ENCODE measurements at regions not wholly inside any gene's neighbourhood (a gene's known extent, or its start where the extent isn't known, plus 50 kb on each side); places are given as distances from the start of the nearest gene placed in this dataset.

DNA sequence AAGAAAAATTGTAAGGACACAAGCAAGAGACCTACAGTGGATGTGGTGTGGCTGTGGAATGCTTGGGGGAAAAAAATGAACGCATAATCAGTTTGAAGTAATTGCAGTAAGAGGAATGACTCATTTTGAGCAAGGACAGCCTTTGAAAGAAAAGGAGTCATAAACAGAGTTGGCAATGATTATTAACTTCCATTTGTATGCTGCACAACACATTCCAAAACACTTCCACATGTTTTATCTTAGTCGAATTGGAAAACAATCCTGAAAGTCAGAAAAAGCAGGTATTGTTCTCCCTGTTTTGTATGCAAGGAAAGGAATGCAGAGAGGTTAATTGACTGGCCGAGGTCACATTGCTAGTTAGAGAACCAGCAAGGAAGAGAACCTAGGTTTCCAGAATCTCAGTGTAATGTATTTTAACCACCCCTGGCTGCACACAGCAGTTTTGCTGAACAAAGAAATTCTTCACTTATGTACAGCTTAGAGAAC, 630.0 kb upstream of the MIR17HG start:
- Histone ChIP-seq H3K27me3 (ENCODE audit: insufficient read depth, poor library complexity, severe bottlenecking) (no peaks in the 10 kb centered on the region), H3K4me3 (replicated peaks; ENCODE audit: insufficient read depth, low read length) (no peak overlapping the region), H3K27ac (replicated peaks) (no peak overlapping the region)
- TF ChIP-seq POLR2AphosphoS5 (IDR thresholded peaks at IDR 0.05; ENCODE audit: low read depth) (no peak), SPI1 (IDR thresholded peaks at IDR 0.05; ENCODE audit: borderline replicate concordance, low read depth) (no peak), GABPA (IDR thresholded peaks at IDR 0.05; ENCODE audit: low read depth) (no peak)
- TF ChIP-seq, protein P1, sequence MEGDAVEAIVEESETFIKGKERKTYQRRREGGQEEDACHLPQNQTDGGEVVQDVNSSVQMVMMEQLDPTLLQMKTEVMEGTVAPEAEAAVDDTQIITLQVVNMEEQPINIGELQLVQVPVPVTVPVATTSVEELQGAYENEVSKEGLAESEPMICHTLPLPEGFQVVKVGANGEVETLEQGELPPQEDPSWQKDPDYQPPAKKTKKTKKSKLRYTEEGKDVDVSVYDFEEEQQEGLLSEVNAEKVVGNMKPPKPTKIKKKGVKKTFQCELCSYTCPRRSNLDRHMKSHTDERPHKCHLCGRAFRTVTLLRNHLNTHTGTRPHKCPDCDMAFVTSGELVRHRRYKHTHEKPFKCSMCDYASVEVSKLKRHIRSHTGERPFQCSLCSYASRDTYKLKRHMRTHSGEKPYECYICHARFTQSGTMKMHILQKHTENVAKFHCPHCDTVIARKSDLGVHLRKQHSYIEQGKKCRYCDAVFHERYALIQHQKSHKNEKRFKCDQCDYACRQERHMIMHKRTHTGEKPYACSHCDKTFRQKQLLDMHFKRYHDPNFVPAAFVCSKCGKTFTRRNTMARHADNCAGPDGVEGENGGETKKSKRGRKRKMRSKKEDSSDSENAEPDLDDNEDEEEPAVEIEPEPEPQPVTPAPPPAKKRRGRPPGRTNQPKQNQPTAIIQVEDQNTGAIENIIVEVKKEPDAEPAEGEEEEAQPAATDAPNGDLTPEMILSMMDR (IDR thresholded peaks at IDR 0.05; ENCODE audit: insufficient read depth, low read length), result no peak
- TF ChIP-seq, protein P2, sequence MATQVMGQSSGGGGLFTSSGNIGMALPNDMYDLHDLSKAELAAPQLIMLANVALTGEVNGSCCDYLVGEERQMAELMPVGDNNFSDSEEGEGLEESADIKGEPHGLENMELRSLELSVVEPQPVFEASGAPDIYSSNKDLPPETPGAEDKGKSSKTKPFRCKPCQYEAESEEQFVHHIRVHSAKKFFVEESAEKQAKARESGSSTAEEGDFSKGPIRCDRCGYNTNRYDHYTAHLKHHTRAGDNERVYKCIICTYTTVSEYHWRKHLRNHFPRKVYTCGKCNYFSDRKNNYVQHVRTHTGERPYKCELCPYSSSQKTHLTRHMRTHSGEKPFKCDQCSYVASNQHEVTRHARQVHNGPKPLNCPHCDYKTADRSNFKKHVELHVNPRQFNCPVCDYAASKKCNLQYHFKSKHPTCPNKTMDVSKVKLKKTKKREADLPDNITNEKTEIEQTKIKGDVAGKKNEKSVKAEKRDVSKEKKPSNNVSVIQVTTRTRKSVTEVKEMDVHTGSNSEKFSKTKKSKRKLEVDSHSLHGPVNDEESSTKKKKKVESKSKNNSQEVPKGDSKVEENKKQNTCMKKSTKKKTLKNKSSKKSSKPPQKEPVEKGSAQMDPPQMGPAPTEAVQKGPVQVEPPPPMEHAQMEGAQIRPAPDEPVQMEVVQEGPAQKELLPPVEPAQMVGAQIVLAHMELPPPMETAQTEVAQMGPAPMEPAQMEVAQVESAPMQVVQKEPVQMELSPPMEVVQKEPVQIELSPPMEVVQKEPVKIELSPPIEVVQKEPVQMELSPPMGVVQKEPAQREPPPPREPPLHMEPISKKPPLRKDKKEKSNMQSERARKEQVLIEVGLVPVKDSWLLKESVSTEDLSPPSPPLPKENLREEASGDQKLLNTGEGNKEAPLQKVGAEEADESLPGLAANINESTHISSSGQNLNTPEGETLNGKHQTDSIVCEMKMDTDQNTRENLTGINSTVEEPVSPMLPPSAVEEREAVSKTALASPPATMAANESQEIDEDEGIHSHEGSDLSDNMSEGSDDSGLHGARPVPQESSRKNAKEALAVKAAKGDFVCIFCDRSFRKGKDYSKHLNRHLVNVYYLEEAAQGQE (IDR thresholded peaks at IDR 0.05; ENCODE audit: insufficient replicate concordance, low read depth), result no peak
- DNase-seq (ENCODE audit: low read depth in 1 of 2, low spot score in 1 of 2), result no peak

DNA sequence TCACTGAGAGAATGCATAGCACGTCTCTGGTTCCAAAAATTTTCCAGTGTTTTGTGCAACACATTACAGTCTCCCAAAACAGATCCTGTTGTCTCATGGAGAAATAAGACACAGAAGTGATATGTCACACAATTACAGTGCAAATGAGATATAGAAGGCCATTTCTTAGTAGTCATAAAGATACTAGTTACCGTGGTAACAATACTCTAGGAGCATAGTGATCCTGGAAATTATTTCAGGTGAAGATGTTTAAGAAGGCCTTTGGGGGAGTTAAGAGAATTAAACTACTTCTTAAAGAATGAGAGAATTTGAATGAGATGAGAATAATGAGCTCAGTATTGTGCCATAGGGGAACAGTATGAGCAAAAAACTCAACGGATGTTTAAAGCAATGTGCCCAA, 628.0 kb upstream of the MIR17HG start:
- H3K4me3 ChIP-seq (replicated peaks; ENCODE audit: insufficient read depth, low read length), result no peak overlapping the region
- H3K27me3 ChIP-seq (ENCODE audit: insufficient read depth, poor library complexity, severe bottlenecking), result no peaks in the 10 kb centered on the region
- no peak for DNase-seq (ENCODE audit: low read depth in 1 of 2, low spot score in 1 of 2)
- H3K27ac ChIP-seq (replicated peaks), result no peak overlapping the region
- TF ChIP-seq, protein P1 (IDR thresholded peaks at IDR 0.05; ENCODE audit: insufficient read depth, low read length), result no peak
- TF ChIP-seq, protein P2 (IDR thresholded peaks at IDR 0.05; ENCODE audit: insufficient replicate concordance, low read depth), result no peak
- no peak for TF ChIP-seq POLR2AphosphoS5 (IDR thresholded peaks at IDR 0.05; ENCODE audit: low read depth)
- TF ChIP-seq SPI1 (IDR thresholded peaks at IDR 0.05; ENCODE audit: borderline replicate concordance, low read depth), result no peak
- TF ChIP-seq GABPA (IDR thresholded peaks at IDR 0.05; ENCODE audit: low read depth), result no peak

DNA sequence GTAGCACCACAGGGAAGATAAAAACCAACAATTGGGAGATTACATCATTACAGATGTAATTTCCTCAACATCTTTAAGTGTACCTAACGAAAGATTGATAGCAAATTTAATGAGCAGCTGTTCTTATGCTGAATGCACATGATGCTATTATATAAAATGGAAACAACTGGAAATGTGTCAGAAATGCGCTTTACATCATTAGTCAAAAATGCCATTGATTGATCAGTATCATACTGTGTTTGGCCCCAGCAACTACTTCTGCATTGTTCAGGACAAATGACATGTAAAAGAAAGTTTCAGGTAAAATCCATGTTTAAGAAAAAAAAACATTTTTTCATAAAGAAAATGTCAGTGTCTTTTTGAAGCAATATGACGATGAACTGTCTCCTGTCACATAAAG, 625.5 kb upstream of the MIR17HG start:
- H3K27me3 ChIP-seq (ENCODE audit: insufficient read depth, poor library complexity, severe bottlenecking), result no peaks in the 10 kb centered on the region
- no peak overlapping the region for H3K27ac ChIP-seq (replicated peaks)
- H3K4me3 ChIP-seq (replicated peaks; ENCODE audit: insufficient read depth, low read length), result no peak overlapping the region
- TF ChIP-seq GABPA (IDR thresholded peaks at IDR 0.05; ENCODE audit: low read depth) (no peak), SPI1 (IDR thresholded peaks at IDR 0.05; ENCODE audit: borderline replicate concordance, low read depth) (no peak), POLR2AphosphoS5 (IDR thresholded peaks at IDR 0.05; ENCODE audit: low read depth) (no peak)
- TF ChIP-seq, protein P2 (IDR thresholded peaks at IDR 0.05; ENCODE audit: insufficient replicate concordance, low read depth), result no peak
- TF ChIP-seq, protein P1 (IDR thresholded peaks at IDR 0.05; ENCODE audit: insufficient read depth, low read length), result no peak
- DNase-seq (ENCODE audit: low read depth in 1 of 2, low spot score in 1 of 2), result no peak
